GM10248 (cell line): ENCODE measurements at regions not wholly inside any gene's neighbourhood (a gene's known extent, or its start where the extent isn't known, plus 50 kb on each side); places are given as distances from the start of the nearest gene placed in this dataset.

Source experiments
- CTCF ChIA-PET: fragments of 300-600 bp; sonication (Branson Sonifier 250); formaldehyde crosslinking; extraction: SDS; loops from one replicate; lab custom pipeline; 2021; ENCODE audit warnings: antibody characterized with exemption; lab: Yijun Ruan, JAX
- POLR2A ChIA-PET: fragments of 350-650 bp; sonication (Branson Sonifier 250); formaldehyde crosslinking; extraction: SDS; loops from one replicate; lab custom pipeline; 2020; ENCODE audit warnings: antibody characterized with exemption; lab: Yijun Ruan, JAX
- DNase-seq: peaks from one replicate; pipeline ENCODE4 v3.0.0; 2012; ENCODE audit errors: extremely low spot score
- CTCF ChIP-seq: IDR thresholded peaks from 2 replicates; pipeline ENCODE4 v1.5.1; 2012; ENCODE audit warnings: mild to moderate bottlenecking, low read depth; ENCODE audit errors: extremely low read depth, missing control alignments, control extremely low read depth

GRCh38 chr10:70950037-70950436 lies 61.7 kb upstream of the PCBD1 start:
- CTCF ChIA-PET = no interaction called here
- POLR2A ChIA-PET = no interaction called here
- no peak for TF ChIP-seq CTCF
- no peak for DNase-seq

GRCh38 chr10:70950801-70951200 lies 62.4 kb upstream of the PCBD1 start:
- TF ChIP-seq CTCF = no peak
- CTCF ChIA-PET = no interaction called here

GRCh38 chr10:70952401-70952800 lies 64.0 kb upstream of the PCBD1 start:
- TF ChIP-seq CTCF = no peak
- DNase-seq = no peak
- ChIA-PET CTCF (no interaction called here), POLR2A (no interaction called here)

More at GRCh38 chr10:70950801-70951200, 62.4 kb upstream of the PCBD1 start:
- no peak for DNase-seq
- POLR2A ChIA-PET = no interaction called here

GRCh38 chr10:70952921-70953320 lies 64.6 kb upstream of the PCBD1 start:
- ChIA-PET CTCF (no interaction called here), POLR2A (no interaction called here)
- no peak for DNase-seq
- no peak for TF ChIP-seq CTCF

GRCh38 chr10:70954381-70955176 lies 66.2 kb upstream of the PCBD1 start:
- no peak for DNase-seq
- TF ChIP-seq CTCF = no peak
- CTCF ChIA-PET = interaction anchor here (1.4 kb wide), 1 partner anchor 10 kb away, joined by 3 read pairs; no protein-coding TSS in a partner anchor
- POLR2A ChIA-PET = no interaction called here

- CTCF ChIA-PET = interaction anchor here (1.4 kb wide), 1 partner anchor 8 kb away, joined by 3 read pairs; no protein-coding TSS in a partner anchor
- TF ChIP-seq CTCF = no peak
- POLR2A ChIA-PET = no interaction called here
- DNase-seq = no peak
These were observed 67.8 kb upstream of the PCBD1 start for GRCh38 chr10:70956029-70956759.
